ENCODE measurements at regions not wholly inside any gene's neighbourhood (a gene's known extent, or its start where the extent isn't known, plus 50 kb on each side); places are given as distances from the start of the nearest gene placed in this dataset.

DNA sequence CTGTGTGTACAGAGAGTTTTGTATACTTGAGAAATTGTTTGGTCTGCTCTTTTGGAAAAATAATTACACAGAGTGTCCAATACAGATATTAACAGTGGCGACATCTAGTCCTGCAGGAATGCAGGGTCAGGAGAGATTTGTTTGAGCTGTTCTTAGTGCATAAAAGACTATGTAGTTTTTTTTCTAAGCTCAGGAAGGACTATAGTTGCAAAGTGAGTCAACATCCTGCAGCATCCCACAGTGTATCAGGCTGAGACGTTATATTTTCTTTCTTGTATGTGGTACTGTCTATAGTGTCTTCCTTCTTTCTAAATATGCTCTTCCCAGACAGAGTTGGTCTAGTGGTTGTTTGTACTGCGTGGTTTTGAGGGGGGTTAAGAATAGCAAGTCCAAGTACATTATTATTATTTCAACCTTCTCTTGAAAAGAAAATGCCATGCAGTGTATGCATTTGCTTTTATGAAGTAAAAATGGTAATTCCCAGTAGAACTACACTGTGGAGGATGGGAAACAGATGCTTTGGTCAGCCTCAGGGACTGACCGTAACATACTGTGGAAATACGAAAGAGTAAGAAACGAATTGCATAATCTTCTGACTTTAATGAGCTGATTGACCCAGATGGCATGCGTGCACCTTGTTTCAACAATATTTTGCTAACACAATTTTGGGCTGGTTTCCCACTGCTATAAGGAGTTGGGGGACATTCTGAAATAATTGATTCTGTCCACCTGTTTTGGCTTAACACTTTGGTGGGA is 67.4 kb downstream of the DMP1 start:
- TF ChIP-seq, protein P1, sequence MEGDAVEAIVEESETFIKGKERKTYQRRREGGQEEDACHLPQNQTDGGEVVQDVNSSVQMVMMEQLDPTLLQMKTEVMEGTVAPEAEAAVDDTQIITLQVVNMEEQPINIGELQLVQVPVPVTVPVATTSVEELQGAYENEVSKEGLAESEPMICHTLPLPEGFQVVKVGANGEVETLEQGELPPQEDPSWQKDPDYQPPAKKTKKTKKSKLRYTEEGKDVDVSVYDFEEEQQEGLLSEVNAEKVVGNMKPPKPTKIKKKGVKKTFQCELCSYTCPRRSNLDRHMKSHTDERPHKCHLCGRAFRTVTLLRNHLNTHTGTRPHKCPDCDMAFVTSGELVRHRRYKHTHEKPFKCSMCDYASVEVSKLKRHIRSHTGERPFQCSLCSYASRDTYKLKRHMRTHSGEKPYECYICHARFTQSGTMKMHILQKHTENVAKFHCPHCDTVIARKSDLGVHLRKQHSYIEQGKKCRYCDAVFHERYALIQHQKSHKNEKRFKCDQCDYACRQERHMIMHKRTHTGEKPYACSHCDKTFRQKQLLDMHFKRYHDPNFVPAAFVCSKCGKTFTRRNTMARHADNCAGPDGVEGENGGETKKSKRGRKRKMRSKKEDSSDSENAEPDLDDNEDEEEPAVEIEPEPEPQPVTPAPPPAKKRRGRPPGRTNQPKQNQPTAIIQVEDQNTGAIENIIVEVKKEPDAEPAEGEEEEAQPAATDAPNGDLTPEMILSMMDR (IDR thresholded peaks at IDR 0.05; ENCODE audit: insufficient read depth, low read length), result no peak
- TF ChIP-seq GABPA (IDR thresholded peaks at IDR 0.05; ENCODE audit: low read depth) (no peak), POLR2AphosphoS5 (IDR thresholded peaks at IDR 0.05; ENCODE audit: low read depth) (no peak), SPI1 (IDR thresholded peaks at IDR 0.05; ENCODE audit: borderline replicate concordance, low read depth) (no peak)
- TF ChIP-seq, protein P2, sequence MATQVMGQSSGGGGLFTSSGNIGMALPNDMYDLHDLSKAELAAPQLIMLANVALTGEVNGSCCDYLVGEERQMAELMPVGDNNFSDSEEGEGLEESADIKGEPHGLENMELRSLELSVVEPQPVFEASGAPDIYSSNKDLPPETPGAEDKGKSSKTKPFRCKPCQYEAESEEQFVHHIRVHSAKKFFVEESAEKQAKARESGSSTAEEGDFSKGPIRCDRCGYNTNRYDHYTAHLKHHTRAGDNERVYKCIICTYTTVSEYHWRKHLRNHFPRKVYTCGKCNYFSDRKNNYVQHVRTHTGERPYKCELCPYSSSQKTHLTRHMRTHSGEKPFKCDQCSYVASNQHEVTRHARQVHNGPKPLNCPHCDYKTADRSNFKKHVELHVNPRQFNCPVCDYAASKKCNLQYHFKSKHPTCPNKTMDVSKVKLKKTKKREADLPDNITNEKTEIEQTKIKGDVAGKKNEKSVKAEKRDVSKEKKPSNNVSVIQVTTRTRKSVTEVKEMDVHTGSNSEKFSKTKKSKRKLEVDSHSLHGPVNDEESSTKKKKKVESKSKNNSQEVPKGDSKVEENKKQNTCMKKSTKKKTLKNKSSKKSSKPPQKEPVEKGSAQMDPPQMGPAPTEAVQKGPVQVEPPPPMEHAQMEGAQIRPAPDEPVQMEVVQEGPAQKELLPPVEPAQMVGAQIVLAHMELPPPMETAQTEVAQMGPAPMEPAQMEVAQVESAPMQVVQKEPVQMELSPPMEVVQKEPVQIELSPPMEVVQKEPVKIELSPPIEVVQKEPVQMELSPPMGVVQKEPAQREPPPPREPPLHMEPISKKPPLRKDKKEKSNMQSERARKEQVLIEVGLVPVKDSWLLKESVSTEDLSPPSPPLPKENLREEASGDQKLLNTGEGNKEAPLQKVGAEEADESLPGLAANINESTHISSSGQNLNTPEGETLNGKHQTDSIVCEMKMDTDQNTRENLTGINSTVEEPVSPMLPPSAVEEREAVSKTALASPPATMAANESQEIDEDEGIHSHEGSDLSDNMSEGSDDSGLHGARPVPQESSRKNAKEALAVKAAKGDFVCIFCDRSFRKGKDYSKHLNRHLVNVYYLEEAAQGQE (IDR thresholded peaks at IDR 0.05; ENCODE audit: insufficient replicate concordance, low read depth), result no peak
